Nephron progenitor cell (in vitro differentiated cells): ENCODE measurements at regions not wholly inside any gene's neighbourhood (a gene's known extent, or its start where the extent isn't known, plus 50 kb on each side); places are given as distances from the start of the nearest gene placed in this dataset.

Experiments
- DNase-seq: peaks from one replicate; pipeline ENCODE4 v3.0.0; 2021
- H3K27ac Mint-ChIP-seq: 2 replicates; pipeline ENCODE4 v1.8.0; 2021; ENCODE audit warnings: mild to moderate bottlenecking, moderate library complexity, mixed read lengths
- H3K27me3 Mint-ChIP-seq: 2 replicates; pipeline ENCODE4 v1.8.0; 2021; ENCODE audit warnings: mild to moderate bottlenecking, low read depth, mixed read lengths; ENCODE audit not compliant: poor library complexity
- H3K36me3 Mint-ChIP-seq: 2 replicates; pipeline ENCODE4 v1.8.0; 2021; ENCODE audit warnings: low read depth, mixed read lengths
- H3K4me1 Mint-ChIP-seq: 2 replicates; pipeline ENCODE4 v1.8.0; 2021; ENCODE audit warnings: mixed read lengths
- H3K4me3 Mint-ChIP-seq: 2 replicates; pipeline ENCODE4 v1.8.0; 2021; ENCODE audit warnings: mild to moderate bottlenecking, moderate library complexity, mixed read lengths
- H3K9me3 Mint-ChIP-seq: 2 replicates; pipeline ENCODE4 v1.8.0; 2021; ENCODE audit warnings: mild to moderate bottlenecking, moderate library complexity, mixed read lengths
- TF ChIP-seq, protein P1 (sequence below): fragments of 200-600 bp; sonication (generic); IDR thresholded peaks from 2 replicates; pipeline ENCODE4 v1.5.0; 2021; ENCODE audit warnings: antibody characterized with exemption

DNA sequence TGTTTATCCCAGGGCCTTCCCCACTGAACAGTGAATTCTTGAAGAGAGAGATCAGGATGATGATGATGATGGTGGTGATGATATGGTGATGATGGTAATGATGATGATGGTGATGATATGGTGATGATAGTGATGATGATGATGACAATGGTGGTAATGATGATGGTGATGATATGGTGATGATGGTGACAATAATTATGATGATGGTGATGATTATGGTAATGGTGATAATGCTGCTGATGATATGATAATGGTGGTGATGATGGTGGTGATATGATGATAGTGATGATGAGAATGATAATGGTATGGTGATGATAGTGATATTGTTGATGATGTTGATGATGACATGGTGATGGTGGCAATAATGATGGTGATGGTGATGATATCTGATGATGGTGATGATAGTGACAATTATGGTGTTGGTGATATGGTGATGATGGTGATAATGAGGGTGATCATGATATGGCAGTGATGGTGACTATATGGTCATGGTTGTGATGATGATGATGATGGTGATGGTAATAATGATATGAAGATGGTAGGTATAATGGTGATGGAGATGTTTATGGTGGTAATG, 99.9 kb downstream of the HAPSTR1 start:
- no peaks in the 10 kb centered on the region for H3K36me3 Mint-ChIP-seq
- H3K9me3 Mint-ChIP-seq, result peaks cover 8% of the 10 kb centered on the region
- no peak overlapping the region for H3K27ac Mint-ChIP-seq
- H3K4me1 Mint-ChIP-seq, result no peaks in the 10 kb centered on the region
- H3K4me3 Mint-ChIP-seq, result no peak overlapping the region
- no peak for DNase-seq
- TF ChIP-seq, protein P1, sequence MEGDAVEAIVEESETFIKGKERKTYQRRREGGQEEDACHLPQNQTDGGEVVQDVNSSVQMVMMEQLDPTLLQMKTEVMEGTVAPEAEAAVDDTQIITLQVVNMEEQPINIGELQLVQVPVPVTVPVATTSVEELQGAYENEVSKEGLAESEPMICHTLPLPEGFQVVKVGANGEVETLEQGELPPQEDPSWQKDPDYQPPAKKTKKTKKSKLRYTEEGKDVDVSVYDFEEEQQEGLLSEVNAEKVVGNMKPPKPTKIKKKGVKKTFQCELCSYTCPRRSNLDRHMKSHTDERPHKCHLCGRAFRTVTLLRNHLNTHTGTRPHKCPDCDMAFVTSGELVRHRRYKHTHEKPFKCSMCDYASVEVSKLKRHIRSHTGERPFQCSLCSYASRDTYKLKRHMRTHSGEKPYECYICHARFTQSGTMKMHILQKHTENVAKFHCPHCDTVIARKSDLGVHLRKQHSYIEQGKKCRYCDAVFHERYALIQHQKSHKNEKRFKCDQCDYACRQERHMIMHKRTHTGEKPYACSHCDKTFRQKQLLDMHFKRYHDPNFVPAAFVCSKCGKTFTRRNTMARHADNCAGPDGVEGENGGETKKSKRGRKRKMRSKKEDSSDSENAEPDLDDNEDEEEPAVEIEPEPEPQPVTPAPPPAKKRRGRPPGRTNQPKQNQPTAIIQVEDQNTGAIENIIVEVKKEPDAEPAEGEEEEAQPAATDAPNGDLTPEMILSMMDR, result no peak
- H3K27me3 Mint-ChIP-seq, result peaks cover 2% of the 10 kb centered on the region

DNA sequence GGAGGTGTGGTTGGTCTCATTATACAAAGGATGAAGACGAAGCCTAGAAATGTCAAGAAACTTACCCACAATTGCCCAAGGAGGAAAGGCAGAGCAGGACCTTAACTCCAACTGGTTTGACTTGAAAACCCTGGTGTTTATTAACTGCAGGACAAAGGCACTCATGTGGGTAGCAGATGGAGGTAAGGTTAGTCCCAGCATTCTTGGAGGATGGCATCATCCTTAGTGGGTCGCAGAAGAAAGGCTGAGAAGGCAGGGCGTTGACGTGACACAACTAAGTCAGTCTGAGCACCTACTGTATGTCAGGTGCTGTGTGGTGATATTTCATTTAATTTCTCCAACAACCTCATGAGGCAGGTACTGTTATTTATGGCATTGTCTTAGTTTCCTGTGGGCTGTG, 101.3 kb downstream of the HAPSTR1 start:
- TF ChIP-seq, protein P1, result no peak
- H3K9me3 Mint-ChIP-seq, result peaks cover 8% of the 10 kb centered on the region
- H3K4me3 Mint-ChIP-seq, result no peak overlapping the region
- H3K4me1 Mint-ChIP-seq, result no peaks in the 10 kb centered on the region
- H3K27me3 Mint-ChIP-seq, result peaks cover 2% of the 10 kb centered on the region
- no peak overlapping the region for H3K27ac Mint-ChIP-seq
- H3K36me3 Mint-ChIP-seq, result no peaks in the 10 kb centered on the region
- no peak for DNase-seq

DNA sequence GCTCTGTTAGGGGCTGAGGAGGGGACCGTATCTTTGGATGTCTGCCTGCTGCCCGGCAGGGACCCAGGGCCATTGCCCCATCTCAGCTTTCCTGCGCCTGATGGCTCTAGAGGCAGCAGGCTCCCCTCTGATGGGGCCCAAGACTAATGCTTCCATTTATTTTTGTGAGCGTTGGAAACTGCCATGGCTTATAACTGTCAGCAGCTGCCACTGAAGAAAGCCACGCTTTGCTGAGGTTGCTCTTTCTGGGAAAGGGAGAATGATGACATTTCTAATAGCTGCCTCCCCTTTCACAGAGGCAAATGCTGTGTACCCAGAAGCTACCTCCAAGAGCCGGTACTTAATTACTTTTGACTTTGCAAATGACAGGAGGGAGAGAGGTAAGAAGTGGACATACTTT, 103.8 kb downstream of the HAPSTR1 start:
- Mint-ChIP-seq H3K4me3 (no peak overlapping the region), H3K9me3 (peaks cover 8% of the 10 kb centered on the region), H3K36me3 (no peaks in the 10 kb centered on the region), H3K27ac (no peak overlapping the region), H3K4me1 (no peaks in the 10 kb centered on the region), H3K27me3 (peaks cover 2% of the 10 kb centered on the region)
- no peak for DNase-seq
- TF ChIP-seq, protein P1, result no peak

DNA sequence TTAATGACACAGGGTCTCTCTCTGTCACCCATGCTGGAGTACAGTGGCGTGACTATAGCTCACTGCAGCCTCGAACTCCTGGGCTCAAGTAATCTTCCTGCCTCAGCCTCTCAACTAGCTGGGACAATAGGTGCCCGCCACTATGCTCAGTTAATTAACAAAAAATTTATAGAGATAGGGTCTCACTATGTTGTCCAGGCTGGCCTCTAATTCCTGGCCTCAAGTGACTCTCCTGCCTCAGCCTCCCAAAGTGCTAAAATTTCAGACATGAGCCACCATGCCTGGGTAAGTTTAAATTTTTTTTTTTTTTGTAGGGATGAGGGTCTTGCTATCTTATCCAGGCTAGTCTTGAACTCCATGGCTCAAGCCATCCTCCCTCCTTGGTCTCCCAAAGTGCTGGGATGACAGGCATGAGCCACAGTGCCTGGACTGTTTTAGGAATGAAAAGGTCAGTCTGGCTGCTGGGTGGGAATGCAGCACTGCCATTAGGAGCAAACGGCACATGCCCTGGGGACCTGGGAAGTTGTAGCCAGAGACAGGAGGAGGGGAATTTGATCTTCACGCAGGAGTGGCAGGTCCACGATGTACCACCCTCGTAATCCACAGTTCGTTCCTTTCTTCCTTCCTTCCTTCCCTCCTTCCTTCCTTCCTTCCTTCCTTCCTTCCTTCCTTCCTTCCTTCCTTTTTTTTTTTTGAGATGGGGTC, 106.7 kb downstream of the HAPSTR1 start:
- Mint-ChIP-seq H3K27me3 (peaks cover 5% of the 10 kb centered on the region), H3K4me1 (no peaks in the 10 kb centered on the region), H3K9me3 (peaks cover 20% of the 10 kb centered on the region), H3K36me3 (no peaks in the 10 kb centered on the region), H3K27ac (no peak overlapping the region), H3K4me3 (no peak overlapping the region)
- DNase-seq, result no peak
- TF ChIP-seq, protein P1, result no peak

DNA sequence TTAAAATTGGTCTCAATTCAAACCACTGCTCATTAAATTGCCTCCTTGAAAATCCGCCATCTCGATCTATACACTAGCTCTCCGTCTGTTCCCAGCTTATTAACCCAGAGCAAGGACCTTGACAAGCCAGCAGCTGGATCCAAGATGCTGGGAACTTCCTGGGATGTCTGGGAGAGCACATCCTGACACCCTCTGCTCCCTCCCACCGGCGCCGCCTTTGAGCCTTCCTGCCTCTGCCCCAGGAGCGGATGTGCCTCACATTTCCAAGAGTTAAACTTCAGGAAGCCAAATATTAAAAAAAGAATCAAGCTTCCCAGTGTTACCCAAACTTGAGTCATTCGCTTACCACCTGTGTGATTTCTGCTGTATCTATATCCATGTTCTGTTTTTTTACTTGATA, 107.9 kb downstream of the HAPSTR1 start:
- H3K36me3 Mint-ChIP-seq, result no peaks in the 10 kb centered on the region
- peaks cover 7% of the 10 kb centered on the region for H3K27me3 Mint-ChIP-seq
- H3K4me3 Mint-ChIP-seq, result no peak overlapping the region
- DNase-seq, result no peak
- H3K27ac Mint-ChIP-seq, result no peak overlapping the region
- peaks cover 19% of the 10 kb centered on the region for H3K9me3 Mint-ChIP-seq
- TF ChIP-seq, protein P1, result no peak
- H3K4me1 Mint-ChIP-seq, result no peaks in the 10 kb centered on the region

DNA sequence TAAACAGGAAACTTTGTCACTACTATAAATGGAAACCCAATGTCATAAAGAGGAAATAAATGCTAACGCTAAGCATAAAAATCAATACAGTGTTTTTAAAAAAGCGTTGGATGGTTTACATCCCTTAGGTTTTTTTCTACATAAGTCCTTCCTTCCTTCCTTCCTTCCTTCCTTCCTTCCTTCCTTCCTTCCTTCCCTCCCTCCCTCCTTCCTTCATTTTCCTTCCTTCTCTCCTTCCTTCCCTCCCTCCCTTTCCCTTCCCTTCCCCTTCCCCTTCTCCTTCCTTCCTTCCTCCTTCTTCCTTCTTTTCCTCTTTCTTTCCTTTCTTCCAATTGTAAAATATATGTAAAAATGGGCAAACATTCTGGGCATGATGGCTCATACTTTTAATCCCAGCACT, 108.3 kb downstream of the HAPSTR1 start:
- H3K27ac Mint-ChIP-seq, result no peak overlapping the region
- TF ChIP-seq, protein P1, result no peak
- H3K4me3 Mint-ChIP-seq, result no peak overlapping the region
- no peak for DNase-seq
- H3K27me3 Mint-ChIP-seq, result peaks cover 7% of the 10 kb centered on the region
- peaks cover 19% of the 10 kb centered on the region for H3K9me3 Mint-ChIP-seq
- no peaks in the 10 kb centered on the region for H3K4me1 Mint-ChIP-seq
- no peaks in the 10 kb centered on the region for H3K36me3 Mint-ChIP-seq
